Dendritic cell treated with granulocyte-macrophage colony-stimulating factor and Interleukin-4, amounts not matched to agents 40 ng/mL and 50 ng/mL, for 4 days (primary cell): ENCODE measurements at regions not wholly inside any gene's neighbourhood (a gene's known extent, or its start where the extent isn't known, plus 50 kb on each side); places are given as distances from the start of the nearest gene placed in this dataset.

Source experiments
- H3K27ac Mint-ChIP-seq: one replicate; pipeline ENCODE4 v1.8.0; 2022; ENCODE audit warnings: mild to moderate bottlenecking, mixed read lengths
- H3K27me3 Mint-ChIP-seq: one replicate; pipeline ENCODE4 v1.8.0; 2022; ENCODE audit warnings: mild to moderate bottlenecking, mixed read lengths
- H3K36me3 Mint-ChIP-seq: one replicate; pipeline ENCODE4 v1.8.0; 2022; ENCODE audit warnings: low read depth, mixed read lengths
- H3K4me1 Mint-ChIP-seq: one replicate; pipeline ENCODE4 v1.8.0; 2022; ENCODE audit warnings: low read depth, mixed read lengths
- H3K4me3 Mint-ChIP-seq: one replicate; pipeline ENCODE4 v1.8.0; 2022; ENCODE audit warnings: mild to moderate bottlenecking, moderate library complexity, mixed read lengths
- H3K9me3 Mint-ChIP-seq: one replicate; pipeline ENCODE4 v1.8.0; 2022; ENCODE audit warnings: mixed read lengths
- intact Hi-C: fragments of 100-400 bp; cut with micrococcal nuclease; formaldehyde crosslinking; loops from one replicate; pipeline ENCODE4 v1.15.0; 2022

DNA sequence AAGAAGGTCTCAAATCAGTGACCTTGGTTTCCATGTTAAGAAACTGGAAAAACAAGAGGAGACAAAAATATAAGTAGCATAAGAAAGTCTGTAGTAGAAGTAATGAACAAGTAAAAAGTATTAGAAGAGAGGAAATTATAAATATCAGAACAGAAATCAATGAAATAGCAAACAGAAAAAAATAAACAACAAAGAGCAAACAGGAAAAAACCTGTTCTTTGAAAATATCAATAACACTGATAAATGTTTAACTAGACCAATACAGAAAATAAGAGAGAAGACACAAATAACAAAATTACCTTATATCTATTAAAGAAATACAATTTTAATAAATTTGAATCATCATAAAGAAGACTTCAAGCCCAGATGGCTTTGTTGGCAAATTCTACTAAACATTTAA, 113.3 kb downstream of the MAIP1 start:
- Mint-ChIP-seq H3K27ac (no peak overlapping the region), H3K36me3 (no peaks in the 10 kb centered on the region), H3K27me3 (no peaks in the 10 kb centered on the region), H3K9me3 (peaks cover 26% of the 10 kb centered on the region), H3K4me1 (no peaks in the 10 kb centered on the region), H3K4me3 (no peak overlapping the region)
- intact Hi-C loops, result no loop called here

DNA sequence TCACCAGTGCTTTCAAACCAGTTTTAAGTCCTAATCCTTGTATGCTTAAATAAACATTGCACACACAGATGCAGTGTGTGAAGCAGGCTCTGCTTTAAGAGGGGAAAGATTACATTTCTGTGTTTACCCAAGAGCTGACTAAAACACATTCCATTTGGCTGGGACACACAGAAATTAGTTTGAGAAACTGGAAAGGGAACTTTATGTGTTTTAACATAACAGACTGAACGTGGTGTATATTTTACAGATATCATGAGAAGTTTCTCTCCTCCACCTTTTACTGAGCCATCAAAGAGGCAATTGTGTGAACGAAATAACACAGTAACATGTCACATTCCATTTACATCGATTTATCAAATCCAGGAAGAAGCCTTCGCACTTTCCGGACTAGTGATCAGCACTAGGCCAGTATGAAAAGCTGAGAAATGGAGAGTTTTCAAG, 121.8 kb downstream of the MAIP1 start:
- peaks cover 13% of the 10 kb centered on the region for H3K9me3 Mint-ChIP-seq
- H3K4me3 Mint-ChIP-seq, result no peak overlapping the region
- no peak overlapping the region for H3K27ac Mint-ChIP-seq
- no peaks in the 10 kb centered on the region for H3K36me3 Mint-ChIP-seq
- H3K4me1 Mint-ChIP-seq, result no peaks in the 10 kb centered on the region
- intact Hi-C loops, result no loop called here
- H3K27me3 Mint-ChIP-seq, result no peaks in the 10 kb centered on the region

DNA sequence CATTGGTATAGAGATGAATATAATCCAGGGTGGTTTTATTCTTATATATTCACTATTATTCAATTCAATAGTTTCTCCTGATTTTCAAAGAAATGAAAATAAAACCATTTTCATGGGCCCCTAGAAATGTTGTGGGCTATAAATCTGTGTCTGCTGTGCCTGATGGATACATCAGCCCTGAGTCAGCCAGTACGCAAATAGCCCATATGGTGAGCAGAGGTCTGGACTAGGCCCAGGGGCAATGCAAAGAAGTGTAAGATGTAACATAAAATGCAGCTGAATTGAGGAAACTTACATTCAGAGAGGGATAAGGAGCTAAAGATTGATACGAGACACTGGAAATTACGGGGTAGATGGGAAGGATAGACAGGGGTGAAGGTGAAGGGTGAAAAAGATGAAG, 122.5 kb downstream of the MAIP1 start:
- intact Hi-C loops, result no loop called here
- Mint-ChIP-seq H3K4me3 (no peak overlapping the region), H3K4me1 (no peaks in the 10 kb centered on the region), H3K27ac (no peak overlapping the region), H3K9me3 (peaks cover 7% of the 10 kb centered on the region), H3K27me3 (no peaks in the 10 kb centered on the region), H3K36me3 (no peaks in the 10 kb centered on the region)

DNA sequence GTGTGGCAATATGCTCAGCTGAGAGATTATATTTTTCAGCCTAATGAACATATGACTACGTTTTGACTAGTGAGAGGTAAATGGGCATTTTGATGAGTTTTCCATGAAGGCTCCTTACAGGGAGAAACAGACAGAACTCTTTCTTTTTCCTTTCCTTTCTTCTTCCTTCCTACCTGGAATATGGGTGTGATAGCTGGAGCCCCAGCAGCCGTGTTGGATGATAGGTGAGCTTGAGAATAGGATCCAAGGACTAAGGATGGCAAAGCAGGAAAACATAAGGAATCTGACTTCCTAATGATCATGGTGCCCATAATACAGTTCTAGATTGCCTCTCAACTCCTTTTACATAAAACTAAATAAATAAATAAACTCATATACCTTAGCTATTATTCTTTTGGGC, 124.0 kb downstream of the MAIP1 start:
- Mint-ChIP-seq H3K27me3 (no peaks in the 10 kb centered on the region), H3K4me1 (no peaks in the 10 kb centered on the region), H3K4me3 (no peak overlapping the region), H3K36me3 (no peaks in the 10 kb centered on the region), H3K27ac (no peak overlapping the region), H3K9me3 (no peaks in the 10 kb centered on the region)
- intact Hi-C loops, result no loop called here

DNA sequence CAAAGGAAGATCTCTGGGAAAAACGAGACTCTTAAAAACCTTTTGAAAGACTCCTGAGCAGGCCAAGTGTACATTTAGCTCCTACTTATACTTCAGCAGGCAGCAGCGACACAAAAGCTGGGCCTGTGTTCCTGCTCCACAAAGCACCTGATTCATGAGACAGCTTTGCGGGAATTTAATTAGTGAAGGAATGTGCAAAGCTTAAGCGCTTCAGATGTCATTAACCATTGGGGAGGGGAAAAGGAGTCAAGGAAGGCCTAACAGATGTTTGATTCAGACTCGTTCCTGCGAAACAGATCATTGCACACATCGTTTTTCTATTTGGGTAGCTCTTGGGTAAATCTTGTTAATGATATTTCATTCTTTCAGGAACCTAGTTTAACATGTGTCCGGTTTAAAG, 125.9 kb downstream of the MAIP1 start:
- Mint-ChIP-seq H3K4me3 (no peak overlapping the region), H3K4me1 (no peaks in the 10 kb centered on the region), H3K36me3 (no peaks in the 10 kb centered on the region), H3K9me3 (no peaks in the 10 kb centered on the region), H3K27me3 (no peaks in the 10 kb centered on the region), H3K27ac (no peak overlapping the region)
- intact Hi-C loops, result no loop called here

DNA sequence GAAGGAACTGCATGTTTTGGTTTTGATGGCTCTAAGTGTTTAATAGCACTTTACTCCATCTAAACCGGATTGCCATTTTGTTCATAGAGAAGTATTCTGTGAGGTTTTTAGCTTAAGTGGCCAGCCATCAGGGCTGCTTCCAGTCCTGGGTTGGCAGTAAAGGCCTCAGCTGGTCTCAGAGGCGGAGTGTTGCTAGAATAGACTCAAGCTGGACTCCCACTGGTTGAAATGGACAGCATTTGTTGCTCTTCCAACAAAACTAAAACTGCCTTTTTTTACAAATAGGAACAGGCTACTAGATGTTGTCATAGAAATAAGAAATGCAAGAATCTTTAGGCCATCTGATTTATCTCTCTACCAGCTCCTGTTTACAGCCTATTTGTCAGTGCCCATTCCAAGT, 126.4 kb downstream of the MAIP1 start:
- H3K4me1 Mint-ChIP-seq, result no peaks in the 10 kb centered on the region
- no peaks in the 10 kb centered on the region for H3K36me3 Mint-ChIP-seq
- intact Hi-C loops, result no loop called here
- H3K4me3 Mint-ChIP-seq, result no peak overlapping the region
- no peaks in the 10 kb centered on the region for H3K27me3 Mint-ChIP-seq
- H3K9me3 Mint-ChIP-seq, result no peaks in the 10 kb centered on the region
- no peak overlapping the region for H3K27ac Mint-ChIP-seq

DNA sequence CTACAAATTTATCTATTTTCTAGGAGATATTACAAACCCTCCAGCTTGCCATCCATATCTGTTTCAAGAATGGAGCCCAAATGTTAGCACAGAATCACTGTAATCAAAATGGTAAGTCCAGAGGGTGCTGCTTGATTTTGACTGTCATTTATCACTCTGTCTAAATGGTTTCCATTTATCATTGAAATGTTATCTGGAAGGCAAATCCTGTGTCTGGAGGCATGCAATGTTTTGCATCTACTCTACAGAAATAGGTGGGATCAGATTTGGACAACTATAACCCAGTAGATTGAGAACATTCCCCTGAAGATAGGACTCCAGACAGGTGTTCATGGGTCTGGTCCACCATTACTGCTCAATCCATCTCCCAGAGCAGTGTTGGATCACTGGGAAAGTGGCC, 128.7 kb downstream of the MAIP1 start:
- H3K27ac Mint-ChIP-seq, result no peak overlapping the region
- H3K9me3 Mint-ChIP-seq, result no peaks in the 10 kb centered on the region
- no peak overlapping the region for H3K4me3 Mint-ChIP-seq
- H3K4me1 Mint-ChIP-seq, result no peaks in the 10 kb centered on the region
- intact Hi-C loops, result no loop called here
- peaks cover 2% of the 10 kb centered on the region for H3K27me3 Mint-ChIP-seq
- H3K36me3 Mint-ChIP-seq, result no peaks in the 10 kb centered on the region

DNA sequence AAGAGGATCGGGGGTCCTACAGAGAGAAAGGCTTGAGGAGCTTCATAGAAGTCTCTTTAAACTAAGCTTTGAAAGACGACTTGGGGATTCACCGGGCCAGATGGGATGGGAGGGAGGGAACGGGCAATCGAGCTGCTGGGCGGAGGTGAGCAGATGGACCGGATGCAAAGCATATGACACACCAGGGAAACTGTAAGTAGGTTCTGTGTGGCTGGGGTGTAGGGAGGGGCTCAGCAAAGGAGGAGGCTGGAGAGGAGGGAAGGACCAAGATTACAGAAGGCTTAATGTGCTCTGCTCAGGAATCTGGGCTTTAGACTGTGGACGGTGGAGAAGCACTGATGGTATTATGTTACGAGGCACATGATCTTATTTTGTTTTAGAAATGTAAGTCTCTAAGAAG, 131.5 kb downstream of the MAIP1 start:
- no peaks in the 10 kb centered on the region for H3K9me3 Mint-ChIP-seq
- no peak overlapping the region for H3K4me3 Mint-ChIP-seq
- H3K27me3 Mint-ChIP-seq, result peaks cover 2% of the 10 kb centered on the region
- no peak overlapping the region for H3K27ac Mint-ChIP-seq
- H3K36me3 Mint-ChIP-seq, result no peaks in the 10 kb centered on the region
- intact Hi-C loops, result no loop called here
- no peaks in the 10 kb centered on the region for H3K4me1 Mint-ChIP-seq

DNA sequence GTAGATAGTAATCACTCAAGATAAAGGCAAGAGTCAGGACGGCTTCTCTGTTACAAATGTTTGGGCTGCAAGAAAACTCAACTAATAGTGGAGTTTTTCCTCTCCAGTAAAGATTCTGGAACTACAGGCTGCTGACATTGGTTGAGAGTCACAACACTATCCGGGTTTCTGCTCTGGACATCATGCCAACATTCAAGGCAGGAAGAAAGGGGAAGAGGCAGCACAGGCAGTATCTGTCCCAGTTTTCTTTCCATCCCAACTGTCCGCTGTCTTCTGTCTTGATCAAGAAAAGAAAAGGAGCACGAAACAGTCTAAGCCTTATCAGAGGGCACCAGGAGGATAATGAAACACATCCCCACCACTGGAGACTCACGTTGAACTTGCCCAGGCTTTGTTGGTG, 132.1 kb downstream of the MAIP1 start:
- peaks cover 2% of the 10 kb centered on the region for H3K27me3 Mint-ChIP-seq
- H3K27ac Mint-ChIP-seq, result no peak overlapping the region
- H3K4me1 Mint-ChIP-seq, result no peaks in the 10 kb centered on the region
- H3K4me3 Mint-ChIP-seq, result no peak overlapping the region
- H3K36me3 Mint-ChIP-seq, result no peaks in the 10 kb centered on the region
- intact Hi-C loops, result no loop called here
- H3K9me3 Mint-ChIP-seq, result no peaks in the 10 kb centered on the region

DNA sequence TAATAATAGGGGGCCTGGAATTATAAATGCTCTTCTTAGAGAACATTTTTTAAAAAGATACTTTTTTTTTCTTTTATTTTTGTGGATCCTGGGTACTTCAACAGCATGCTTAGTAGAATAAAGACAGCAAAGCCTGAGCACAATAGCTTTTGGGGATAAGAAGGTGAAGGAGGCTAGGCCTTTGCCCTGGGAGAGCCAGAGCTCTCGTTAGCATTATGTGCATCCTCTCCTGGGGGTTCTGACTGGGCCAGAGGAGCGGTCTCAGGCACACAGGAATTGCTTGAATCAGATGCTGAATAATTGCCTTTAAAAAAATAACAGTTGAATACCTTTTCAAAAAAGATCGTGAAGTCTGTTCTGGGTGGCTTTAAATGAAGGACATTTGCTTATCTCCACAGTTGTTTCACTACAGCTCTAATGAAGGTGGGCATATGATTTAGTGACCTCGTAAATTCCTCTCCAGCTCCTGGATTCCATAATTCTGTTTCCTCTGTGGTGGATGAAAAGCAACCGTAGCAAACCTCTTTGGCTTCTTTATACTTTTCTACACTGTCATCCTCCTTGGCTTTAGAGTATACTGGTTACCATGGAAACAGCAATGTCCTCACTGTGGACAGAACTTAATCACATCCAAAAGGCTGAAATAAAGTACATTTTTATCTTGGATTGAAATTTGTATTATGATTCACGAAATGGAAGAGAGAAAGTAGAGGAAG, 133.8 kb downstream of the MAIP1 start:
- H3K36me3 Mint-ChIP-seq, result no peaks in the 10 kb centered on the region

DNA sequence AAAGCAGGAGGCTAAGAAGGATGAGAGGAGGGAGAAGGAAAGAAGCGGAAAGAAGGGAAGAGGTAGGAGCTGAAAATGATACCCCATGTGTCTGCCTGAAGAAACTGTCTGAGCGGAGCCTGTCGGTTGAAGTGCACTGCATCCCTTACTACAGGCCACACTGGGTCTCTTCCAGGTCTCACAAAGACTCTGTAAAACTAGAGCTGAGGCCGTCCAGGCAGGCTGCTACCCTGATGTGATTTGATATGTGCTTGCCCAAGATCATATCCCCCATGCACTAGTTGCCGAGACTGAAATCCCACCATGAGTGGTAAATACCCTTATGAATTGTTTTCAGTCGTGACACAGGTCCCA, 134.4 kb downstream of the MAIP1 start:
- no peaks in the 10 kb centered on the region for H3K4me1 Mint-ChIP-seq
- H3K27me3 Mint-ChIP-seq, result peaks cover 5% of the 10 kb centered on the region
- no peak overlapping the region for H3K27ac Mint-ChIP-seq
- no peaks in the 10 kb centered on the region for H3K36me3 Mint-ChIP-seq
- H3K4me3 Mint-ChIP-seq, result no peak overlapping the region
- intact Hi-C loops, result no loop called here
- H3K9me3 Mint-ChIP-seq, result no peaks in the 10 kb centered on the region

More for the DNA sequence above, 133.8 kb downstream of the MAIP1 start:
- H3K4me3 Mint-ChIP-seq, result no peak overlapping the region
- no peaks in the 10 kb centered on the region for H3K4me1 Mint-ChIP-seq
- intact Hi-C loops, result no loop called here
- peaks cover 5% of the 10 kb centered on the region for H3K27me3 Mint-ChIP-seq
- no peaks in the 10 kb centered on the region for H3K9me3 Mint-ChIP-seq
- H3K27ac Mint-ChIP-seq, result no peak overlapping the region

DNA sequence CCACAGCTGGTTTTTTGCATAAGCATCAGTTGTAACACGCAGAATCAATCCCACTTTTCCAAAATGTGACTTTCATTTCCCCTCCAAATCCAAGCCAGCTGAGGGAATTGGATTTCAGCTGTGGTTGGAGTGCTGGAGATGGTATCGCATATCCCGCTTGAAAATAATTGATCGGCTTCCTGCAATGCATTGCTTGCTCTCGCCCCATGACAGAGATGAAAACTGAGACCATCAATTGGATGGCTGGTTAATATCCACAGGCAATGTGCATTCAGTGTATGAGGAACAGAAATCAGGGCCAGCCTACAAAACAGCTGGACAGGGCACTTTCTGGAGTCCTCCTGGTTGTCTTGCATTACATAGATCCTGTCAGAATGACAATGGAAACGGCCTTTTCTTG, 135.3 kb downstream of the MAIP1 start:
- intact Hi-C loops, result no loop called here
- Mint-ChIP-seq H3K4me1 (no peaks in the 10 kb centered on the region), H3K27ac (no peak overlapping the region), H3K36me3 (no peaks in the 10 kb centered on the region), H3K4me3 (no peak overlapping the region), H3K27me3 (peaks cover 5% of the 10 kb centered on the region), H3K9me3 (no peaks in the 10 kb centered on the region)

DNA sequence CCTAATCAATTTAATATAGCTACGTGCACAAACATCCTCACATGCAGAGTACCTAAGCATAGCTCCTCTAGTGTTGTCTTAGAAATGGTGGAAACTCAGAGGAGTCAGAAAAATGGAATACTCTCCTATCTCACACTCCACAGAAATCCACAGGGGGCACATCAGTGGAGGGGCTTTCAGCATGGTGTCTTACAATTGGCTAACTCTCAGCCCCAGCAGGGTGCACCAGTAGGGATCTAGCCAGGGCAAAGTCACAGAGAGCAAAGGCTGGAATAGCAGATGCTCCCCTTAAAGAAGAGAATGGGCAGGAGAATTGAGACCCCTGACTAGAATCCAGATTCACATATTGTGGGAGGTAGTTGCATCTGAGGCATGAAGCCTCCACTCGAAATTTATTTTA, 135.7 kb downstream of the MAIP1 start:
- no peak overlapping the region for H3K27ac Mint-ChIP-seq
- H3K36me3 Mint-ChIP-seq, result no peaks in the 10 kb centered on the region
- intact Hi-C loops, result no loop called here
- no peak overlapping the region for H3K4me3 Mint-ChIP-seq
- peaks cover 5% of the 10 kb centered on the region for H3K27me3 Mint-ChIP-seq
- H3K9me3 Mint-ChIP-seq, result no peaks in the 10 kb centered on the region
- H3K4me1 Mint-ChIP-seq, result no peaks in the 10 kb centered on the region

DNA sequence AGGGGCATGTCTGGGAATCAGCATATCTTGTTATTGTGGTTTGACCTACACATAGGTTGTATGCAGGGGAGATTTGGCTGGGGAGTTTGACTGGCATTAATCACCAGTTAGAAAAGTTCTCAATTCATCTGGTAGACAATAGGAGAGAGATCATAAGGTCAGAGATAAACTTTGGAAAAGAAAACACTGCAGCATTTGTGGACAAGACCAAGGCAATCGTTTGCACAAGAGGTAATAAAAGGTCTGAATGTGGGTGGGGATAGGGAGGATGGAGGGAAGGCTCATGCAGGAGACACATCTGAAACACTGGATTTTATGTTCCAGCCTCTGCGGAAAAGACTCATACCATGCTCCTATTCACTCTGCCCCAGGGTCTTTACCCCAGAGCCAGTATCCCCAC, 136.9 kb downstream of the MAIP1 start:
- intact Hi-C loops, result no loop called here
- H3K4me1 Mint-ChIP-seq, result no peaks in the 10 kb centered on the region
- no peaks in the 10 kb centered on the region for H3K36me3 Mint-ChIP-seq
- H3K4me3 Mint-ChIP-seq, result no peak overlapping the region
- H3K27ac Mint-ChIP-seq, result no peak overlapping the region
- peaks cover 3% of the 10 kb centered on the region for H3K27me3 Mint-ChIP-seq
- H3K9me3 Mint-ChIP-seq, result no peaks in the 10 kb centered on the region

DNA sequence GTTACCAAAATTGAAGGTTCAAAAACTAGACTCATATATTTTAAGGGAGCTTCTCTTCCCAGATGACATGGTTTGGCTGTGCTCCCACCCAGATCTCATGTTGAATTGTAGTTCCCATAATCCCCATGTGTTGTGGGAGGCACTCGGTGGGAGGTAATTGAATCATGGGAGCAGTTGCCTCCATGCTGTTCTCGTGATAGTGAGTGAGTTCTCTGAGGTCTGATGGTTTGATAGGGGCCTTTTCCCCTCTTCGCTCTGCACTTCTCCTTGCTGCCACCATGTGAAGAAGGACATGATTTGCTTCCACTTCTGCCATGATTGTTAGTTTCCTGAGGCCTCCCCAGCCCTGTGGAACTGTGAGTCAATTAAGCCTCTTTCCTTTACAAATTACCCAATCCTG, 140.1 kb downstream of the MAIP1 start:
- Mint-ChIP-seq H3K4me1 (no peaks in the 10 kb centered on the region), H3K4me3 (no peak overlapping the region), H3K36me3 (no peaks in the 10 kb centered on the region), H3K9me3 (no peaks in the 10 kb centered on the region), H3K27ac (no peak overlapping the region), H3K27me3 (peaks cover 3% of the 10 kb centered on the region)
- intact Hi-C loops, result no loop called here
